HepG2 (cell line): ENCODE measurements at regions not wholly inside any gene's neighbourhood (a gene's known extent, or its start where the extent isn't known, plus 50 kb on each side); places are given as distances from the start of the nearest gene placed in this dataset.

ENCODE experiments used
- EZH2 ChIP-seq: conservative IDR thresholded peaks from 2 replicates; pipeline ENCODE4 v1.6.1; 2012; ENCODE audit warnings: mild to moderate bottlenecking, low read depth, low read length, moderate library complexity
- HCFC1 ChIP-seq: fragments of 150-350 bp; IDR thresholded peaks from 2 replicates; pipeline ENCODE4 v1.6.1; 2014; ENCODE audit warnings: low read depth, low read length
- JUN ChIP-seq: sonication (generic); formaldehyde crosslinking; IDR thresholded peaks from 2 replicates; pipeline ENCODE4 v1.4.0; 2020; ENCODE audit warnings: mild to moderate bottlenecking, missing genetic modification reagents
- MAFK ChIP-seq, 2 experiments: IDR thresholded peaks in 1 of 2; conservative IDR thresholded peaks in 1 of 2; 2 replicates each; pipeline ENCODE4 v1.6.1; 2011; ENCODE audit warnings: improper control_type of control experiment in 2 of 2, low read length in 2 of 2
- POLR2AphosphoS5 ChIP-seq: IDR thresholded peaks from 2 replicates; pipeline ENCODE4 v1.6.1; 2012; ENCODE audit warnings: low read depth, low read length
- STAG1 ChIP-seq: sonication (generic); formaldehyde crosslinking; IDR thresholded peaks from 2 replicates; pipeline ENCODE4 v1.4.0; 2020; ENCODE audit warnings: missing genetic modification reagents
- STAT5B ChIP-seq: sonication (generic); formaldehyde crosslinking; IDR thresholded peaks from 2 replicates; pipeline ENCODE4 v1.4.0; 2020; ENCODE audit warnings: missing genetic modification reagents
- UBTF ChIP-seq: sonication (generic); formaldehyde crosslinking; IDR thresholded peaks from 2 replicates; pipeline ENCODE4 v1.4.0; 2020; ENCODE audit warnings: mild to moderate bottlenecking, missing genetic modification reagents
- USF2 ChIP-seq, 2 experiments: sonication (generic) in 1 of 2; formaldehyde crosslinking in 1 of 2; IDR thresholded peaks; 2 replicates each; pipeline versions ENCODE4 v1.5.1 to v1.6.1; 2011 to 2020; ENCODE audit warnings: borderline replicate concordance in 1 of 2, low read depth in 1 of 2, low read length in 1 of 2, mild to moderate bottlenecking in 1 of 2, missing genetic modification reagents in 1 of 2, moderate library complexity in 1 of 2
- ZBTB44 ChIP-seq: sonication (generic); formaldehyde crosslinking; IDR thresholded peaks from 2 replicates; pipeline ENCODE4 v1.4.0; 2020; ENCODE audit warnings: missing genetic modification reagents
- ZBTB7A ChIP-seq: sonication (generic); formaldehyde crosslinking; IDR thresholded peaks from 2 replicates; pipeline ENCODE4 v1.8.0; 2022; ENCODE audit warnings: mild to moderate bottlenecking, missing genetic modification reagents
- ZNF761 ChIP-seq: sonication (generic); formaldehyde crosslinking; conservative IDR thresholded peaks from 2 replicates; pipeline ENCODE4 v1.4.0; 2020; ENCODE audit warnings: mild to moderate bottlenecking, missing genetic modification reagents

GRCh38 chr6:8299034-8299433 is 136.3 kb downstream of the SLC35B3 start:
- TF ChIP-seq JUN (CRISPR knock-in tag) (no peak), EZH2 (no peak), STAG1 (CRISPR knock-in tag) (no peak), HCFC1 (no peak), UBTF (CRISPR knock-in tag) (no peak), ZBTB7A (CRISPR knock-in tag) (no peak), POLR2AphosphoS5 (no peak), ZNF761 (CRISPR knock-in tag) (no peak), ZBTB44 (CRISPR knock-in tag) (no peak), USF2 (IDR thresholded peaks at IDR 0.05; ENCODE audit: low read depth, low read length) (no peak), USF2 (CRISPR knock-in tag; IDR thresholded peaks at IDR 0.05; ENCODE audit: borderline replicate concordance) (no peak), MAFK (conservative IDR thresholded peaks at IDR 0.05 in 1 of 2, IDR thresholded peaks at IDR 0.05 in 1 of 2; ENCODE audit: low read length in 2 of 2) (no peak), STAT5B (CRISPR knock-in tag) (no peak)
